AG04450 (cell line): ENCODE measurements at regions not wholly inside any gene's neighbourhood (a gene's known extent, or its start where the extent isn't known, plus 50 kb on each side); places are given as distances from the start of the nearest gene placed in this dataset.

Source experiments
- CTCF ChIA-PET: fragments of 300-600, 350-600 bp; formaldehyde crosslinking; extraction: SDS; loops from one replicate; lab custom pipeline; 2022; ENCODE audit warnings: antibody characterized with exemption, inconsistent platforms; lab: Charles Lee
- POLR2A ChIA-PET: fragments of 350-600 bp; formaldehyde crosslinking; extraction: SDS; loops from one replicate; lab custom pipeline; 2021; ENCODE audit warnings: antibody characterized with exemption, inconsistent platforms; lab: Yijun Ruan, JAX
- DNase-seq: peaks from one replicate; pipeline ENCODE4 v3.0.0-alpha.2; 2011; ENCODE audit warnings: low read depth, low spot score
- H3K27ac ChIP-seq: one replicate; pipeline ENCODE4 v1.5.1; 2012; ENCODE audit warnings: low read depth, low read length, control low read depth
- H3K27me3 ChIP-seq: one replicate; pipeline ENCODE4 v1.6.0; 2012; ENCODE audit warnings: low read length; ENCODE audit not compliant: control insufficient read depth, insufficient read depth
- H3K4me3 ChIP-seq: 2 replicates; pipeline ENCODE4 v1.5.1; 2011; ENCODE audit warnings: mild to moderate bottlenecking, low read depth, low read length, control low read depth
- H3K9me3 ChIP-seq: 2 replicates; pipeline ENCODE4 v1.5.1; 2012; ENCODE audit warnings: low read length; ENCODE audit not compliant: control insufficient read depth, insufficient read depth
- CTCF ChIP-seq: IDR thresholded peaks from 2 replicates; pipeline ENCODE4 v1.5.1; 2011; ENCODE audit warnings: low read depth, low read length, control low read depth, inconsistent platforms

GRCh38 chr9:135355521-135356011 lies 124.0 kb upstream of the PPP1R26 start:
- Histone ChIP-seq H3K4me3 (no peak overlapping the region), H3K27me3 (no peaks in the 10 kb centered on the region), H3K27ac (no peak overlapping the region), H3K9me3 (peaks cover 17% of the 10 kb centered on the region)
- DNase-seq = no peak
- POLR2A ChIA-PET = no interaction called here
- TF ChIP-seq CTCF = no peak
- CTCF ChIA-PET = no interaction called here

- POLR2A ChIA-PET = no interaction called here
- H3K9me3 ChIP-seq = peaks cover 17% of the 10 kb centered on the region
- CTCF ChIA-PET = no interaction called here
- no peaks in the 10 kb centered on the region for H3K27me3 ChIP-seq
- TF ChIP-seq CTCF = no peak
- DNase-seq = no peak
- no peak overlapping the region for H3K27ac ChIP-seq
- no peak overlapping the region for H3K4me3 ChIP-seq
Measured at GRCh38 chr9:135356021-135356420, 123.6 kb upstream of the PPP1R26 start.

- Histone ChIP-seq H3K27ac (no peak overlapping the region), H3K9me3 (peaks cover 15% of the 10 kb centered on the region), H3K4me3 (no peak overlapping the region), H3K27me3 (no peaks in the 10 kb centered on the region)
- CTCF ChIA-PET = no interaction called here
- POLR2A ChIA-PET = no interaction called here
- no peak for DNase-seq
- TF ChIP-seq CTCF = no peak
Measured at GRCh38 chr9:135356796-135357195, 122.8 kb upstream of the PPP1R26 start.

- H3K9me3 ChIP-seq = peaks cover 13% of the 10 kb centered on the region; the same call in 1 of the 2 replicates
- DNase-seq = no peak
- TF ChIP-seq CTCF = no peak
- H3K27ac ChIP-seq = no peak overlapping the region
- ChIA-PET CTCF (no interaction called here), POLR2A (no interaction called here)
- H3K27me3 ChIP-seq = no peaks in the 10 kb centered on the region
- no peak overlapping the region for H3K4me3 ChIP-seq
Measured at GRCh38 chr9:135357863-135358551, 121.6 kb upstream of the PPP1R26 start.

GRCh38 chr9:135358552-135358940 lies 121.0 kb upstream of the PPP1R26 start:
- peaks cover 15% of the 10 kb centered on the region; the same call in 1 of the 2 replicates for H3K9me3 ChIP-seq
- H3K27ac ChIP-seq = no peak overlapping the region
- ChIA-PET CTCF (no interaction called here), POLR2A (no interaction called here)
- no peaks in the 10 kb centered on the region for H3K27me3 ChIP-seq
- H3K4me3 ChIP-seq = no peak overlapping the region
- no peak for TF ChIP-seq CTCF
- no peak for DNase-seq
